Testis (tissue), 2 donors: ENCODE measurements at regions not wholly inside any gene's neighbourhood (a gene's known extent, or its start where the extent isn't known, plus 50 kb on each side); places are given as distances from the start of the nearest gene placed in this dataset.

Experiments used
- DNase-seq: peaks from one replicate; pipeline ENCODE4 v3.0.0-alpha.2; 2019
- H3K27ac ChIP-seq, 2 donors: fragments of 200-600 bp; sonication (generic); one replicate each; pipeline ENCODE4 v1.5.1; 2019
- H3K27me3 ChIP-seq: fragments of 200-600 bp; sonication (generic); one replicate; pipeline ENCODE4 v1.5.1; 2019
- H3K36me3 ChIP-seq: fragments of 200-600 bp; sonication (generic); one replicate; pipeline ENCODE4 v1.5.1; 2017; ENCODE audit warnings: low read depth; ENCODE audit errors: missing control alignments
- H3K4me1 ChIP-seq: fragments of 200-600 bp; sonication (generic); one replicate; pipeline ENCODE4 v1.5.1; 2019
- H3K4me3 ChIP-seq, 2 donors: fragments of 200-600 bp; sonication (generic); one replicate each; pipeline ENCODE4 v1.5.1; 2017 to 2019
- H3K9me3 ChIP-seq: fragments of 200-600 bp; sonication (generic); one replicate; pipeline ENCODE4 v1.5.1; 2017
- CTCF ChIP-seq, 3 experiments: fragments of 450-650 bp in 2 of 3; fragments of 200-600 bp in 1 of 3; sonication (generic) in 1 of 3; IDR thresholded peaks; one replicate each; pipeline ENCODE4 v1.5.1; 2016 to 2019; ENCODE audit warnings: antibody characterized with exemption in 3 of 3, mild to moderate bottlenecking in 2 of 3, moderate library complexity in 1 of 3
- POLR2A ChIP-seq: fragments of 450-650 bp; IDR thresholded peaks from one replicate; pipeline ENCODE4 v1.6.1; 2017; ENCODE audit warnings: antibody characterized with exemption, mild to moderate bottlenecking, moderate library complexity
- WGBS, 2 donors: methylation state at CpG; one replicate each; pipeline ENCODE4 v1.1.5; 2018; 5-methylcytosine and 5-hydroxymethylcytosine counted together
- intact Hi-C: fragments of 100-400 bp; cut with DNase I; formaldehyde crosslinking; loops from one replicate; pipeline ENCODE4 v1.15.1; 2023; ENCODE audit warnings: low total_unique reads

- Histone ChIP-seq H3K27me3 (no peaks in the 10 kb centered on the region), H3K4me1 (peaks cover 25% of the 10 kb centered on the region)
- intact Hi-C loops, result no loop called here
Observed at GRCh38 chr1:203999618-204000017, 73.3 kb upstream of the SOX13 start.

DNA sequence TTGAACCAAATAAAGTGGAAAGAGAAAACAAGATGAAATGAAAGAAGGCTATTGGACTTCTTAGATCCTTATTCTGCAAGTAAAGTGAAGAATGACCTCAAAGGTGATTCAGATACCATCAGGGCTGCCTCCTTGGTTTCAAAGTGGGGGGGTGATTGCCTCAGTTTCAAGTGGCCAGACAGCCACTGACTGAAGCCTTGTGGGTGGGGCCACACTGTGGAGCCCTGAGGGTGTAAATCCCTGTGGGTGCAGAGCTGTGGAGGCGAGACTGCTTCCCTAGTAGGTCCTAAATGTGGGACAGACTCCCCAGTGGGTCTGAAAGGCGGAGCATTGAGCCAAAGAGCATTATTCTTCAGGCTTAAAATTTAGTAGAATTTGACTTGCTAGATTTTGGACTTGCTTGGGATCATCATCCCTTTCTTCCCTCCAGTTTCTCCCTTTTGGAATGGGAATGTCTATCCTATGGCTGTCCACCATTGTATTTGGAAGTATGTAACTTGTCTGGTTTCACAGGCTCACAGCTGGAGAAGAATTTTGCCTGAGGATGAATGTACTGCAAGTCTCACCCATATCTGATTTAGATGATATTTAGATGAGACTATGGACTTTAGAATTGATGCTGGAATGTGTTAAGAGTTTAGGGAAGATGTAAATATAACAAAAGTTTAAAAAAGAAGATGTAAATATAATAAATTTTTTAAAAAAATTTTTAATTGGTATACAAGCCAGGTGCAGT lies 71.6 kb upstream of the SOX13 start:
- H3K27ac ChIP-seq, result no peak overlapping the region
- intact Hi-C loops, result no loop called here
- H3K4me1 ChIP-seq, result peaks cover 9% of the 10 kb centered on the region
- no peak for DNase-seq
- H3K4me3 ChIP-seq, result no peak overlapping the region
- H3K9me3 ChIP-seq, result no peaks in the 10 kb centered on the region
- H3K27me3 ChIP-seq, result no peaks in the 10 kb centered on the region
- 96% methylated on average over 2 of the region's 2 CpGs for WGBS, 2 donors
- H3K36me3 ChIP-seq, result no peaks in the 10 kb centered on the region
- TF ChIP-seq POLR2A (no peak), CTCF (IDR thresholded peaks at IDR 0.05) (no peak)

More at GRCh38 chr1:203999618-204000017, 73.3 kb upstream of the SOX13 start:
- Histone ChIP-seq H3K36me3 (no peaks in the 10 kb centered on the region), H3K4me3 (no peak overlapping the region), H3K9me3 (no peaks in the 10 kb centered on the region), H3K27ac (no peak overlapping the region)
- no peak for DNase-seq
- TF ChIP-seq POLR2A, result no peak
- no peak for TF ChIP-seq CTCF (IDR thresholded peaks at IDR 0.05)

- peaks cover 6% of the 10 kb centered on the region for H3K4me1 ChIP-seq
- H3K4me3 ChIP-seq, result no peak overlapping the region
- no peaks in the 10 kb centered on the region for H3K9me3 ChIP-seq
- H3K27ac ChIP-seq, result no peak overlapping the region
- TF ChIP-seq POLR2A (no peak), CTCF (IDR thresholded peaks at IDR 0.05) (no peak)
- H3K36me3 ChIP-seq, result no peaks in the 10 kb centered on the region
- 82 to 94% methylated on average over 3 of the region's 3 CpGs for WGBS, 2 donors
- H3K27me3 ChIP-seq, result no peaks in the 10 kb centered on the region
- no peak for DNase-seq
- intact Hi-C loops, result no loop called here
Observed at GRCh38 chr1:204002614-204003013, 70.3 kb upstream of the SOX13 start.

DNA sequence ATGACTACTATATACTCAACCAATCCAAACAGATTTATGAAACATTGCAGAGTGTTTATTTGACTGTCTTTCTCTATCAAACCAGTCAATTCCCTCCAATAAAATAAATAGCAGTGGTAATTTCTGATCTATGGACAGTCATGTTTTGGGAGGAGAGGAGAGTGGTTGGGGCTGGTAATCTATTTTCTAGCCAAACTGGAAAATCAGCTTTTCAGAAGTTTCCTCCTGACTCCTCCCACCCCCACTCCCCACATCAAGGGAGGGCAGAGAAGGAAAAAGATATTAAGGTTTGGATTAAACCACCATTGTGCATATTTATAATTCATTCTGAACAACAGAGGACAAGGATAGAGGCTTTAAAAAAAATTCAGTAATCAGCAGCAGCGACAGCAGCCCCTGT lies 69.4 kb upstream of the SOX13 start:
- Histone ChIP-seq H3K27me3 (no peaks in the 10 kb centered on the region), H3K36me3 (no peaks in the 10 kb centered on the region), H3K9me3 (no peaks in the 10 kb centered on the region), H3K4me3 (no peak overlapping the region), H3K4me1 (no peaks in the 10 kb centered on the region), H3K27ac (no peak overlapping the region)
- TF ChIP-seq POLR2A, result no peak
- no peak for TF ChIP-seq CTCF (IDR thresholded peaks at IDR 0.05)
- intact Hi-C loops, result no loop called here
- 67 to 70% methylated on average over 1 of the region's 1 CpG for WGBS, 2 donors
- no peak for DNase-seq

DNA sequence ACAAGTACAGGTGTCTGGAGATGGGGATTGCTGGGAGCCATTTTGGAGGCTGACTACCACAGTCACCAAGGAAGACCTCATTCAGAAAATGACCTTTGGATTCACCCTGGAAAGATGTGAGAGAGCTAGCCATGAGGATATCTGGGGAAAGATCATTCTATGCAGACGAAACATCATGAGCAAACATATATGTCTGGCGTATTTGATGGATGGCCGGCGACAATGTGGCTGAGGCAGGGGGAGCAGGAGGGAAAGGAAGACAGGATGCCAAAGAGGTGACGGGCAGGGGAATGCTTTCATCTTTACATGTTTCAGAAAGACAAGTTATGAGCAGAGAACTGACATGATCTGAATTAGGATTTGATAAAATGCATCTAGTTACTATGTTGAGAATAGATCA lies 61.5 kb upstream of the SOX13 start:
- DNase-seq, result no peak
- no peak overlapping the region for H3K4me3 ChIP-seq
- no peak for TF ChIP-seq POLR2A
- TF ChIP-seq CTCF (IDR thresholded peaks at IDR 0.05), result no peak
- no peak overlapping the region for H3K27ac ChIP-seq
- no peaks in the 10 kb centered on the region for H3K4me1 ChIP-seq
- WGBS, 2 donors, result 90 to 92% methylated on average over 5 of the region's 5 CpGs
- no peaks in the 10 kb centered on the region for H3K9me3 ChIP-seq
- no peaks in the 10 kb centered on the region for H3K27me3 ChIP-seq
- no peaks in the 10 kb centered on the region for H3K36me3 ChIP-seq
- intact Hi-C loops, result no loop called here
